Skeletal muscle cell (primary cell): ENCODE measurements at regions not wholly inside any gene's neighbourhood (a gene's known extent, or its start where the extent isn't known, plus 50 kb on each side); places are given as distances from the start of the nearest gene placed in this dataset.
"Not testable (repeated sequence)": the region's sequence is repeated elsewhere in the genome, so short reads cannot be mapped to it uniquely, and the experiment has no call there.

Source experiments
- DNase-seq: peaks from one replicate; pipeline ENCODE4 v3.0.0-alpha.2; 2010; ENCODE audit warnings: low read depth
- H3K4me3 ChIP-seq: 2 replicates; pipeline ENCODE4 v1.5.1; 2011; ENCODE audit warnings: low read depth, mild to moderate bottlenecking, control low read depth, low read length, moderate library complexity

DNA sequence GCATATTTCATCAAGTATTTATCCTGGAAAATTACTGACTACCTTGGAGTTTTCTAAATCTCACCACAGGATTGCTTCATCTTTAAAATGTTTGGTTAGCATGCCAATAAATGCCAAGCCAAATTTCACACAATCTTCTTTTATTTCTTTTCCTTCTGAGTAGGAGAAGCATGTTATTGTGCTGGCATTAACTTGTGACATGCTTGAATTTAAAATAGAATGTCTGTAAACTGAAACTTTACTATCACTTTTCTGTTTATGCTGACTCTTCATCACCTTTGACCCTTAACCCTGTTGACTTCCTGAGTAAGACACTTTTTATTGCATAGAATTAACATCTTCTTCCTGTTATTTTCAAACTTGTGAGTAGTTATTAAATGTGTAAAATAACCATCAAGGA is 56.2 kb upstream of the LRRTM4 start:
- no peak overlapping the region for H3K4me3 ChIP-seq
- no peak for DNase-seq

GRCh38 chr2:77579076-77579769 is 57.0 kb upstream of the LRRTM4 start:
- no peak overlapping the region for H3K4me3 ChIP-seq
- no peak for DNase-seq

DNA sequence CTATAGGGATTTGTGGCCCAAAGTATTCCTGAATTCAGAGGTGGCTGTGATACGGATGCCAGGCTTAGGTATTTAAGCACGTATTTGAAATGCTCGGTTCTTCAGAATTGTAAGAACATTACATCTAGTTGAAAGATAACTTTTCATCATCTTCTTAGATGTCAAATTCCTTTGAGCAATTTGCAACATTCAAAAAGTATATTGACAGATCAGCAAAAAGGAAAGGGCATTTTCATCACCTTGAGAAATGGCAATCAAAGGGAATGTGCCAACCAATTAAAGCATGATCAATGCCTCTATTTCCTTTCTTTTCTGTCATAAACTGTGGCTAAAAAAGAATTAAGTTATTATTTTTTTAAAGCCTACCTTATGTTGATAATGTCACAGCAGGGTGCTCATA is 66.3 kb upstream of the LRRTM4 start:
- no peak for DNase-seq
- no peak overlapping the region for H3K4me3 ChIP-seq

DNA sequence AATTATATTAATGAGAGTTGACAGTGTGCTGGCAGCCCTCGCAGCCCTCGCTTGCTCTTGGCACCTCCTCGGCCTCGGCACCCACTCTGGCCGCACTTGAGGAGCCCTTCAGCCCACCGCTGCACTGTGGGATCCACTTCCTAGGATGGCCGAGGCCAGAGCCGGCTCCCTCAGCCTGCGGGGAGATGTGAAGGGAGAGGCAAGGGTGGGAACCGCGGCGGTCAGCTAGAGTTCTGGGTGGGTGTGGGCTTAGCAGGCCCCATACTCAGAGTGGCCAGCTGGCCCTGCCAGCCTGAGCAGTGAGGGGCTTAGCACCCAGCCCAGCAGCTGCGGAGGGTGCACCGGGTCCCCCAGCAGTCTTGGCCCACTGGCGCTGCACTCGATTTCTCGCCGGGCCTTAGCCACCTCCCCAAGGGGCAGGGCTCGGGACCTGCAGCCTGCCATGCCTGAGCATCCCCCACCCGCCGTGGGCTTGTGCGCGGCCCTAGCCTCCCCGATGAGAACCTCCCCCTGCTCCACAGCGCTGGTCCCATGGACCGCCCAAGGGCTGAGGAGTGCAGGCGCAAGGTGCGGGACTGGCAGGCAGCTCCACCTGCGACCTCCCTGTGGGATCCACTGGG is 68.2 kb upstream of the LRRTM4 start:
- DNase-seq, result no peak
- no peak overlapping the region for H3K4me3 ChIP-seq

- DNase-seq, H3K4me3 ChIP-seq: not testable (repeated sequence)
Observed at GRCh38 chr2:77592955-77593354, 70.8 kb upstream of the LRRTM4 start.

- no peak overlapping the region for H3K4me3 ChIP-seq
- no peak for DNase-seq
Observed at GRCh38 chr2:77602771-77603170, 80.6 kb upstream of the LRRTM4 start.

DNA sequence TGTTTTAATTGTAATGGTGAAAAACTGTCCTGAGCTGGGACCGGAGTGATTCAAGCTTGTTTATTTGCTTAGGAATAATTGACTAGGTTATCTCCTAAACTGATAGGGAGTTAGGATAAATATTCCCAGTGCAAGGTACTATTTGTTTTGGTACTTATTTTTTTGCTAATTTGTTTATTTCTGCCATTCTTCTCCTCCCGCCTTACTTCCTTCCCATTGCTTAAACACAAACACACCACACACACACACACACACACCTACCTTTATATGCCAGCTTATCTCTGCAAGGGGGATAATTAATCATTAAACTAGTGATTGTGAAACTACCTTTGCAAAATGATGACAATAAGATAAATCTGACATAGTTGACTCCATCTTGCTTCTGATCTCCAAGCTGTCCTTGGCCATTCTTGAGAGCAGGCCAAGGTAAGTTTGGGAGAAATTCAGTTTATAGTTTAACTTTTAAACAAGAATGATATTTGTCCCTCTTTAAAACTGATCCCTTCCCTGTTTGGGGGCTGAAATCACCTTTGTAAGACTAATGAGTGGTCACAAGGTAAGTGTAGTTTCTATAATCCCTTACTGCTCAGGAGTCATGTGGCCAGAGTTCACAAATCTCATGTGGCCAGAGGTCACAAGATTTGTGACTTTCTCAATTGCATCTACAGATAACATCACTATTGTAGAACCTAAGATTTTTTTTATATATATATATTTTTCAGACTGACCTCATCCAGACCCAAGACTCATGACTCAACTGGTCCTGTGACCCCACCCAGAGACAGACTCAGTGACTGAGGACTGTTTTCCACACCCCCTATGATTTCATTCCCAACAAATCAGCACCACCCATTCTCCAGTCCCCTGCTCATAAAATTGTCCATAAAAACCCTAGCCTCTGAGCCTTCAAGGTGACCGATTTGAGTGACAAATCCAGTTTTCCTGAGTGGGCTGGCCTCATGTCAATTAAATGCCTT is 83.1 kb upstream of the LRRTM4 start:
- no peak overlapping the region for H3K4me3 ChIP-seq
- DNase-seq, result no peak

- H3K4me3 ChIP-seq, result no peak overlapping the region
- DNase-seq, result no peak
Observed at GRCh38 chr2:77608510-77608909, 86.3 kb upstream of the LRRTM4 start.

GRCh38 chr2:77629539-77629938 is 107.4 kb upstream of the LRRTM4 start:
- H3K4me3 ChIP-seq, result no peak overlapping the region
- DNase-seq, result no peak

DNA sequence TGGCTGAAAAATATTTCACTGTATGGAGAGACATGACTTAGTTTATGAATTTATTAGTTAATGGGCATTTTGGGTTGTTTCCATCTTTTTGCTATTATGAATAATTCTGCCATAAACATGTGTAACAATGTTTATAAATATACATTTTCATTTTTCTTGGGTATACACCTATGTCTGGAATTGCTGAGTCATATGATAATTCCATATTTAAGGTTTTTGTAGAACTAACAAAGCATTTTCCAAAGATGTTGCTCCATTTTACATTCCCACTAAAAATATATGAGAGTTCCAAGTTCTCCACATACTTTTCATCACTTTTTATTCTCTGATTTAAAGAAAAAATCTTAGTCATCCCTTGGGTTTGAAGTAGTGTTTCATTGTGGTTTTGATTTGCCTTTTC is 108.8 kb upstream of the LRRTM4 start:
- H3K4me3 ChIP-seq, result no peak overlapping the region
- no peak for DNase-seq

- H3K4me3 ChIP-seq, result no peak overlapping the region
- no peak for DNase-seq
Observed at GRCh38 chr2:77633601-77634000, 111.4 kb upstream of the LRRTM4 start.

DNA sequence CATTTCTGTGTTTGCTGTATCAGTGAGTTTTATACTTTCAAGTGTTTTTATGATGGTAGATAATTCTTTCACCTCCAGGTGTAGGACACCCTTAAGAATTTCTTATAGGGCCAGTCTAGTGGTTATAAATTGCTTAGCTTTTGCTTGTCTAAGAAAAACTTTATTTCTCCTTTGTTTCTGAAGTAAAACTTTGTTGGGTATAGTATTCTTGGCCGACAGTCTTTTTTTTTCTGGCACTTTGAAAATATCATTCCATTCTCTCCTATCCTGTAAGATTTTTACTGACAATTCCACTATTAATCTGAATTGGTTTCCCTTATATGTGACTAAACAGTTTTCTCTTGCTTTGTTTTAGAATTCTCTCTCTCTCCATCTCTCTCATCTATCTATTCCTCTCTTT is 118.7 kb upstream of the LRRTM4 start:
- DNase-seq, result no peak
- no peak overlapping the region for H3K4me3 ChIP-seq

DNA sequence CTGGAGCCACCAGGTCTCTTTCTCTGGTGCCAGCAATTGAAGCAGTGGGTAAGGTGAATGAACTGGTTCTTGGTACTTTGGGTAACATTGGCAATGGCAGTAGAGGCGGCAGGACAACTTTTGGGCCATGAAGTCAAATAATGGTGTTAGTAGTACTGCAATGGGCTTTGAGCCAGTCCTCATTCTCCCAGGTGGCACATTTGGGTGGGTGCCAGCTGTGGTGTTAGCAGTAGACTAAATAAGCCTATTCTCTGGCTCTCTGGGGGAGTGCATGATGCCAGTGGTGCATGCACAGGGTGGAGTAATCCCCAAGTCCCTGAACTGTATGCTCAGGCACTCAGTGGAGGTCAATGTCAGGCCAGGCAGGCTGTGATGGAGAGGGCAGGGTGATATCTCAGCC is 120.2 kb upstream of the LRRTM4 start:
- H3K4me3 ChIP-seq, result no peak overlapping the region
- DNase-seq, result no peak

DNA sequence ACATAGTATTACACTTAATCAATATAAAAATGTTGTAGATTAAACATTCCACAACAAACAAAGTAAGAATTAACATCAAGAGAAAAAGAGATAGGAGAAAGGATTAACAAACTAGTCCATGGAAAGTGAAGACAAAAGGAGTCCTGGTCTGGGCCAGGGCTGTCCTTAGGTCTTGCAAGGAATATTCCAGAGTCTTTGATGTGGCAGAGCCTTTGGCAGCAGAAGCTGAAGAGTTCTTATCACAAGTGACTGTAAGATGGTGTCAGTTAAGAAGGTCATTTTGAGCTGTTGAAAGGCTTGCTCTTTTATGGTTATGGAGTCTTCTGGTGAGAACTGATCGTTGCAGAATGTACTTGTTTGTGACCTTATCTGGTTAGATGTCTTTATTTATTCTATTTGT is 127.7 kb upstream of the LRRTM4 start:
- no peak overlapping the region for H3K4me3 ChIP-seq
- no peak for DNase-seq

GRCh38 chr2:77652499-77652898 is 130.3 kb upstream of the LRRTM4 start:
- no peak overlapping the region for H3K4me3 ChIP-seq
- no peak for DNase-seq

GRCh38 chr2:77664491-77664890 is 142.3 kb upstream of the LRRTM4 start:
- H3K4me3 ChIP-seq, result no peak overlapping the region
- DNase-seq, result no peak

DNA sequence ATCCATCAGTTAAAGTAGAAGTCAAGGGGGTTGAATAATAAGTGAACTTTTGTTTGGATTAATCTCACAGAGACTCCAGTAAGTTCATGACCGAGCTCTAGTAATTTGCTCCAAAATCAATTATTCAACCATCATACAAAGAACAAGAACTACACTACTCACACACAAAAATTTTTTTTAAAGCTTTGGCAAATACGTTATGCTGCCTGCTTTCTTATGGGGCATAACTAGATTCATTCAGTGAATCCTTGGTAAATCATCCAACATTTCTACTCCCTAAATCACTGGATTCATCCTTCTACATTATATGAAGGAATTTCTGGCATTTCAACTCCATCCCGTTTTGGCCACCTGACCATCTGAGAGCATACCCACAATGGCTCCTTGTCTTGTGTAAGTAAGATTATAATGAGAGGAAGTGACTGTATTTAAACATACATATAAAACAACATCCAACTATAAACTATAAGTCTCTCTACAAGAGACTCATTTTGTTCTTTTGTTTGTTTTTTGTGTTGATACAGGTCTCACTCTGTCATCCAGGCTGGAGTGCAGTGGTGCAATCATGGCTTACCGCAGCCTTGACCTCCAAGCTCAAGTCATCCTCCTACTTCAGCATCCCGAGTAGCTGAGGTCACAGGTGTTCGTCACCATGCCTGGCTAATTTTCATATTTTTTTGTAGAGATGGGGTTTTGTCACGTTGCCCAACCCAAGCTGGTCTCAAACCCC is 144.2 kb upstream of the LRRTM4 start:
- H3K4me3 ChIP-seq, result no peak overlapping the region
- DNase-seq, result no peak

DNA sequence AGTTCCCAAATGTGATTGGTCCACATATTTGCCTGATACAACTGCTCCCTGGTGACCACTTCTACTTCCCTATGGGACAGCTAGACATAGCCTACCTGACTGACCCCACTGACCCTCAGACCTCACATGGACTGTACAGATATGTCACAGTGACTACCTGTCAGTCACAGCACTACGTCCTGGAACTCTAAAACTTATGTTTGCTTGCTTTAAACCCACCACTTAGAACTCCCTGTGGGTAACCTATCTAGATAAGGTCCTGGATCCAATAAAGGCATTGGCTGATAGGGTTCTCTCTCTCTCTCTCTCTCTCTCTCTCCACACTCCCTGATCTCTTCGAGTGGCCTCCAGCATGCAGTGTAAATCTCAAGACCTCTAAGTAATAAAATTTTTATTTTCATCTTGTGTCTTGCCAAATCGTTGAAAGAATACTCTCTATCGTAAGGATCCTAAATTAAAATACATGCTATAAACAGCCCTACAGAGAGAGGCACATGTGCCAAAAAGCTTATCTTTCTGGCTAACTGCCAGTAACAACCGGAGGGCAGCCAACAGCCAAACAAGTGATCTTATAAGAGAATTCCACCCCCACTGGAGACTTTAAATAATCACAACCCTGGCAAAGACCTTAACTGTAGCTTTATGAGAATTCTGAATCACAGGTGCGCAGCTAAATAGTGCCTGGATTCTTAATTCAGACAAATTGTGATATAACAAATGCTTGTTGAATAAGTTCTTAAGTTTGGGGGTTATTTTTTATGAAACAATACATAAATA is 162.6 kb upstream of the LRRTM4 start:
- not testable (repeated sequence) for H3K4me3 ChIP-seq, DNase-seq

GRCh38 chr2:77712601-77713000 is 190.4 kb upstream of the LRRTM4 start:
- no peak for DNase-seq
- H3K4me3 ChIP-seq, result no peak overlapping the region
